Tibial nerve (tissue), 4 donors: ENCODE measurements at regions not wholly inside any gene's neighbourhood (a gene's known extent, or its start where the extent isn't known, plus 50 kb on each side); places are given as distances from the start of the nearest gene placed in this dataset.
"Not testable (repeated sequence)": the region's sequence is repeated elsewhere in the genome, so short reads cannot be mapped to it uniquely, and the experiment has no call there.

Source experiments
- DNase-seq, 2 donors: peaks; one replicate each; pipeline ENCODE4 v3.0.0-alpha.2; 2019; ENCODE audit warnings: low spot score in 2 of 2
- H3K27ac ChIP-seq, 4 donors: fragments of 200-600 bp; sonication (generic) in 3 of 4; one replicate each; pipeline ENCODE4 v1.5.1; 2017 to 2019; ENCODE audit warnings: mild to moderate bottlenecking in 1 of 4
- H3K27me3 ChIP-seq, 2 donors: fragments of 200-600 bp; sonication (generic) in 1 of 2; one replicate each; pipeline versions ENCODE4 v1.5.1 to v1.6.0; 2017 to 2019
- H3K36me3 ChIP-seq, 3 donors: fragments of 200-600 bp; sonication (generic); one replicate each; pipeline ENCODE4 v1.5.1; 2018 to 2019
- H3K4me1 ChIP-seq, 4 donors: fragments of 200-600 bp; sonication (generic) in 3 of 4; one replicate each; pipeline ENCODE4 v1.5.1; 2017 to 2019
- H3K4me3 ChIP-seq, 4 donors: fragments of 200-600 bp; sonication (generic) in 3 of 4; one replicate each; pipeline ENCODE4 v1.5.1; 2017 to 2019; ENCODE audit warnings: mild to moderate bottlenecking in 1 of 4, moderate library complexity in 1 of 4
- H3K9me3 ChIP-seq, 4 donors: fragments of 200-600 bp; sonication (generic) in 3 of 4; one replicate each; pipeline ENCODE4 v1.5.1; 2017 to 2019
- CTCF ChIP-seq, 5 experiments: fragments of 200-600 bp in 3 of 5; fragments of 450-650 bp in 2 of 5; sonication (generic) in 3 of 5; IDR thresholded peaks; one replicate each; pipeline ENCODE4 v1.5.1; 2016 to 2019; ENCODE audit warnings: antibody characterized with exemption in 5 of 5, mild to moderate bottlenecking in 3 of 5, moderate library complexity in 2 of 5
- EP300 ChIP-seq, 2 donors: sonication (generic); formaldehyde crosslinking; IDR thresholded peaks; one replicate each; pipeline ENCODE4 v1.6.1; 2017; ENCODE audit warnings: antibody characterized with exemption in 2 of 2, mild to moderate bottlenecking in 1 of 2
- POLR2A ChIP-seq, 2 donors: fragments of 450-650 bp; IDR thresholded peaks; one replicate each; pipeline ENCODE4 v1.6.1; 2017; ENCODE audit warnings: antibody characterized with exemption in 2 of 2, mild to moderate bottlenecking in 2 of 2, moderate library complexity in 2 of 2
- WGBS, 2 donors: methylation state at CpG; one replicate each; pipeline ENCODE4 v1.1.5; 2018; 5-methylcytosine and 5-hydroxymethylcytosine counted together

GRCh38 chr1:121472017-121472416 is 287.2 kb downstream of the SRGAP2C start:
- WGBS, 2 donors, result 46 to 59% methylated on average over 4 of the region's 4 CpGs
- Histone ChIP-seq H3K4me3 (no peak overlapping the region), H3K27ac (no peak overlapping the region), H3K36me3 (no peaks in the 10 kb centered on the region), H3K4me1 (no peaks in the 10 kb centered on the region), H3K27me3 (no peaks in the 10 kb centered on the region), H3K9me3 (peaks cover 0 to 13% (median 0%) of the 10 kb centered on the region in 4 donors)
- no peak for DNase-seq
- TF ChIP-seq POLR2A (IDR thresholded peaks at IDR 0.05), result no peak
- TF ChIP-seq CTCF (IDR thresholded peaks at IDR 0.05), result no peak
- no peak for TF ChIP-seq EP300 (IDR thresholded peaks at IDR 0.05)

- no peaks in the 10 kb centered on the region for H3K4me1 ChIP-seq
- no peak for DNase-seq
- H3K27me3 ChIP-seq, result no peaks in the 10 kb centered on the region
- H3K36me3 ChIP-seq, result no peaks in the 10 kb centered on the region
- peaks cover 0 to 23% (median 4%) of the 10 kb centered on the region in 4 donors for H3K9me3 ChIP-seq
- no peak overlapping the region for H3K4me3 ChIP-seq
- no peak for TF ChIP-seq CTCF (IDR thresholded peaks at IDR 0.05)
- no peak for TF ChIP-seq POLR2A (IDR thresholded peaks at IDR 0.05)
- no peak for TF ChIP-seq EP300 (IDR thresholded peaks at IDR 0.05)
- H3K27ac ChIP-seq, result no peak overlapping the region
Observed at GRCh38 chr1:121483234-121483633, 298.5 kb downstream of the SRGAP2C start.

- no peak for DNase-seq
- Histone ChIP-seq H3K4me1 (no peaks in the 10 kb centered on the region), H3K27ac (no peak overlapping the region), H3K27me3 (no peaks in the 10 kb centered on the region), H3K36me3 (no peaks in the 10 kb centered on the region), H3K4me3 (no peak overlapping the region), H3K9me3 (peaks cover 0 to 23% (median 4%) of the 10 kb centered on the region in 4 donors)
- TF ChIP-seq EP300 (IDR thresholded peaks at IDR 0.05) (no peak), POLR2A (IDR thresholded peaks at IDR 0.05) (no peak), CTCF (IDR thresholded peaks at IDR 0.05) (no peak)
Observed at GRCh38 chr1:121483961-121484424, 299.2 kb downstream of the SRGAP2C start.

GRCh38 chr1:121494796-121495195 is 310.0 kb downstream of the SRGAP2C start:
- H3K36me3 ChIP-seq, H3K9me3 ChIP-seq, H3K27ac ChIP-seq, H3K4me3 ChIP-seq, DNase-seq, H3K4me1 ChIP-seq, H3K27me3 ChIP-seq: not testable (repeated sequence)

GRCh38 chr1:121511455-121511854 is 326.7 kb downstream of the SRGAP2C start:
- not testable (repeated sequence) for H3K4me1 ChIP-seq, H3K36me3 ChIP-seq, H3K4me3 ChIP-seq, H3K27me3 ChIP-seq
- TF ChIP-seq EP300 (IDR thresholded peaks at IDR 0.05), result peak in 1 of 2 donors; percentile 45
- WGBS, 2 donors, result 46% methylated on average over 5 of the region's 5 CpGs
- Histone ChIP-seq H3K27ac (peak overlapping the region in 1 of 4 donors; percentile 66), H3K9me3 (peaks cover 0 to 16% (median 4%) of the 10 kb centered on the region in 4 donors)
- DNase-seq, result peak in 1 of 2 donors; percentile 7

- H3K4me1 ChIP-seq, DNase-seq, H3K4me3 ChIP-seq, H3K27me3 ChIP-seq, H3K36me3 ChIP-seq: not testable (repeated sequence)
- 46 to 53% methylated on average over 1 of the region's 1 CpG for WGBS, 2 donors
- Histone ChIP-seq H3K27ac (peak overlapping the region in 1 of 4 donors; percentile 37), H3K9me3 (peaks cover 0 to 16% (median 4%) of the 10 kb centered on the region in 4 donors)
Observed at GRCh38 chr1:121511876-121512275, 327.1 kb downstream of the SRGAP2C start.

GRCh38 chr1:121515235-121515634 is 330.5 kb downstream of the SRGAP2C start:
- 92 to 93% methylated on average over 2 of the region's 2 CpGs for WGBS, 2 donors

More at GRCh38 chr1:121515235-121515634, 330.5 kb downstream of the SRGAP2C start:
- H3K36me3 ChIP-seq, result no peaks in the 10 kb centered on the region
- H3K4me1 ChIP-seq, result peaks cover 0 to 14% (median 1%) of the 10 kb centered on the region in 4 donors
- H3K4me3 ChIP-seq, result no peak overlapping the region
- TF ChIP-seq EP300 (IDR thresholded peaks at IDR 0.05) (no peak), POLR2A (IDR thresholded peaks at IDR 0.05) (no peak), CTCF (IDR thresholded peaks at IDR 0.05) (no peak)
- DNase-seq, result no peak
- peaks cover 0 to under 1% (median 0%) of the 10 kb centered on the region in 4 donors for H3K9me3 ChIP-seq
- H3K27me3 ChIP-seq, result peaks cover 0 to 10% of the 10 kb centered on the region in 2 donors
- no peak overlapping the region for H3K27ac ChIP-seq
